SK-N-SH (cell line): ENCODE measurements at regions not wholly inside any gene's neighbourhood (a gene's known extent, or its start where the extent isn't known, plus 50 kb on each side); places are given as distances from the start of the nearest gene placed in this dataset.

Experiments used
- CTCF ChIA-PET: fragments of 300-600, 350-600 bp; formaldehyde crosslinking; extraction: SDS; loops from one replicate; lab custom pipeline; 2021; lab: Yijun Ruan, JAX
- POLR2A ChIA-PET: fragments of 350-600 bp; sonication (Branson Sonifier 250); formaldehyde crosslinking; extraction: SDS; loops from one replicate; lab custom pipeline; 2020; ENCODE audit warnings: antibody characterized with exemption, inconsistent platforms; lab: Yijun Ruan, JAX
- DNase-seq: peaks from one replicate; pipeline ENCODE4 v3.0.0; 2012
- H2AFZ ChIP-seq: fragments of 200-600 bp; sonication (generic); 2 replicates; pipeline ENCODE4 v1.8.1; 2016; ENCODE audit warnings: antibody characterized with exemption, mild to moderate bottlenecking, low read depth
- H3F3A ChIP-seq: fragments of 200-600 bp; sonication (generic); replicated peaks from 2 replicates; pipeline ENCODE3; 2016; ENCODE audit warnings: antibody characterized with exemption, mild to moderate bottlenecking; ENCODE audit not compliant: insufficient read depth
- H3K27ac ChIP-seq, 2 experiments: fragments of 200-500 bp in 1 of 2; fragments of 200-600 bp in 1 of 2; sonication (Bioruptor generic) in 1 of 2; sonication (generic), shearing (Covaris generic) in 1 of 2; 2 replicates each; pipeline versions ENCODE4 v1.5.1 to v1.6.1; 2014 to 2016; ENCODE audit warnings: low read depth in 2 of 2, inconsistent platforms in 1 of 2, low read length in 1 of 2, mild to moderate bottlenecking in 1 of 2, mixed read lengths in 1 of 2
- H3K27me3 ChIP-seq: fragments of 200-600 bp; sonication (generic), shearing (Covaris generic); 2 replicates; pipeline ENCODE4 v1.6.1; 2016; ENCODE audit warnings: mixed run types; ENCODE audit not compliant: insufficient read depth
- H3K36me3 ChIP-seq, 2 experiments: fragments of 200-500 bp in 1 of 2; fragments of 200-600 bp in 1 of 2; sonication (Bioruptor generic) in 1 of 2; sonication (generic) in 1 of 2; replicated peaks in 1 of 2; 2 replicates each; pipeline versions ENCODE3 to v1.5.1; 2014 to 2016; ENCODE audit warnings: low read length in 1 of 2, mild to moderate bottlenecking in 1 of 2; ENCODE audit not compliant: insufficient read depth in 2 of 2, control insufficient read depth in 1 of 2
- H3K4me1 ChIP-seq, 2 experiments: fragments of 200-500 bp in 1 of 2; fragments of 200-600 bp in 1 of 2; sonication (Bioruptor generic) in 1 of 2; sonication (generic), shearing (Covaris generic) in 1 of 2; 2 replicates each; pipeline versions ENCODE4 v1.5.1 to v1.6.1; 2014 to 2016; ENCODE audit warnings: low read depth in 1 of 2, low read length in 1 of 2, mixed run types in 1 of 2; ENCODE audit not compliant: insufficient read depth in 2 of 2, control insufficient read depth in 1 of 2
- H3K4me2 ChIP-seq: fragments of 200-600 bp; sonication (generic), shearing (Covaris generic); 2 replicates; pipeline ENCODE4 v1.6.1; 2017; ENCODE audit warnings: mixed run types
- H3K4me3 ChIP-seq, 2 experiments: fragments of 200-500 bp in 1 of 2; fragments of 200-600 bp in 1 of 2; sonication (Bioruptor generic) in 1 of 2; sonication (generic), shearing (Covaris generic) in 1 of 2; 2 replicates each; pipeline versions ENCODE4 v1.5.1 to v1.8.1; 2014 to 2016; ENCODE audit warnings: low read depth in 2 of 2, inconsistent platforms in 1 of 2, low read length in 1 of 2, mild to moderate bottlenecking in 1 of 2, mixed read lengths in 1 of 2, moderate library complexity in 1 of 2
- H3K79me2 ChIP-seq: fragments of 200-600 bp; sonication (generic); 2 replicates; pipeline ENCODE4 v1.8.1; 2017; ENCODE audit warnings: mild to moderate bottlenecking; ENCODE audit not compliant: insufficient read depth
- H3K9ac ChIP-seq: fragments of 200-600 bp; sonication (generic); 2 replicates; pipeline ENCODE4 v1.6.1; 2017; ENCODE audit warnings: mixed run types
- H3K9me2 ChIP-seq: fragments of 200-600 bp; sonication (generic); 2 replicates; pipeline ENCODE4 v1.6.1; 2017; ENCODE audit warnings: mixed run types
- H3K9me3 ChIP-seq: fragments of 200-600 bp; sonication (generic); 2 replicates; pipeline ENCODE4 v1.6.1; 2017; ENCODE audit warnings: mixed run types, mild to moderate bottlenecking, moderate library complexity
- H4K20me1 ChIP-seq: fragments of 200-600 bp; sonication (generic); 2 replicates; pipeline ENCODE4 v1.6.1; 2017; ENCODE audit warnings: mild to moderate bottlenecking, mixed run types; ENCODE audit not compliant: insufficient read depth
- CHD2 ChIP-seq: fragments of 150-350 bp; IDR thresholded peaks from 2 replicates; pipeline ENCODE4 v1.6.1; 2018; ENCODE audit warnings: low read length; ENCODE audit not compliant: partially characterized antibody
- FOSL2 ChIP-seq: IDR thresholded peaks from 2 replicates; pipeline ENCODE4 v1.4.0; 2012; ENCODE audit warnings: low read depth, mild to moderate bottlenecking, moderate library complexity, borderline replicate concordance
- FOXM1 ChIP-seq: IDR thresholded peaks from 2 replicates; pipeline ENCODE4 v1.4.0; 2012; ENCODE audit warnings: low read depth, mild to moderate bottlenecking
- GABPA ChIP-seq: IDR thresholded peaks from 2 replicates; pipeline ENCODE4 v1.4.0; 2012; ENCODE audit warnings: low read depth, mild to moderate bottlenecking
- GATA2 ChIP-seq: sonication (generic); formaldehyde crosslinking; IDR thresholded peaks from 2 replicates; pipeline ENCODE4 v1.5.0; 2020; ENCODE audit warnings: mild to moderate bottlenecking, missing genetic modification reagents
- MEF2A ChIP-seq: IDR thresholded peaks from 2 replicates; pipeline ENCODE4 v1.4.0; 2012; ENCODE audit warnings: low read depth, borderline replicate concordance
- POLR2AphosphoS5 ChIP-seq: IDR thresholded peaks from 2 replicates; pipeline ENCODE4 v1.6.1; 2012; ENCODE audit warnings: low read depth, low read length
- RFX5 ChIP-seq: IDR thresholded peaks from 2 replicates; pipeline ENCODE4 v1.6.1; 2012; ENCODE audit warnings: mild to moderate bottlenecking, improper control_type of control experiment, low read length
- SIN3A ChIP-seq: IDR thresholded peaks from 2 replicates; pipeline ENCODE4 v1.6.1; 2012; ENCODE audit warnings: low read depth, mild to moderate bottlenecking, low read length, moderate library complexity, borderline replicate concordance
- TAF1 ChIP-seq: IDR thresholded peaks from 2 replicates; pipeline ENCODE4 v1.6.1; 2012; ENCODE audit warnings: low read depth, mild to moderate bottlenecking, low read length, moderate library complexity, borderline replicate concordance
- WGBS: methylation state at CpG from one replicate; pipeline ENCODE4 v1.1.6; 2017; ENCODE audit warnings: low lambda C conversion rate; 5-methylcytosine and 5-hydroxymethylcytosine counted together
- TF ChIP-seq, protein P1 (sequence below): fragments of 150-350 bp; IDR thresholded peaks from 2 replicates; pipeline ENCODE4 v1.6.1; 2016; ENCODE audit warnings: mild to moderate bottlenecking, low read depth, low read length
- TF ChIP-seq, protein P2 (sequence below): IDR thresholded peaks from 2 replicates; pipeline ENCODE4 v1.6.1; 2012; ENCODE audit warnings: mild to moderate bottlenecking, low read depth, low read length, moderate library complexity
- TF ChIP-seq, protein P3 (sequence below): fragments of 150-350 bp; IDR thresholded peaks from 2 replicates; pipeline ENCODE4 v1.6.1; 2017; ENCODE audit warnings: antibody characterized with exemption, low read length, low read depth, borderline replicate concordance
- TF ChIP-seq, protein P4 (sequence below): IDR thresholded peaks from 2 replicates; pipeline ENCODE4 v1.4.0; 2012; ENCODE audit warnings: low read depth
- TF ChIP-seq, protein P5 (sequence below): IDR thresholded peaks from 2 replicates; pipeline ENCODE4 v1.4.0; 2012; ENCODE audit warnings: low read depth, borderline replicate concordance

DNA sequence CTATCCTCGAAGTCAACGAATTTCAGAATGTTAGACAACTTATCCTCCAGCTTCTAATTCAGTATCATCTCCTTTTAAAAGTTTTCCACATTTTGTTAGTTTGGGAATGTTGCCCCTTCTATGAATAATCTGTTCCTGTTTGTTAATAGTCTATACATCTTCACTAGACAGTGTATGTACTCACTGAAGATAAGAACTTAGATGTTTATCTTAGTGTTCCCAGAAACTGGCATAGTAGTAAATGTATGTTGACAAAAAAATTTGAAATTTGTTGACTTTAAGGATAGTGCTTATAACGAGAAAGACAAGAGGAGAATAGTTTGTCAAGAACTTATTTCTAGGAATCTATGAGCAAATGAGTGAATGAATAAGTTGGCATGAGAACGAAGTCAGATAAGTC lies 162.0 kb upstream of the GULP1 start:
- no peak for DNase-seq
- Histone ChIP-seq H3K9ac (no peak overlapping the region), H3K27ac (no peak overlapping the region), H3K9me2 (no peaks in the 10 kb centered on the region), H3K79me2 (no peaks in the 10 kb centered on the region), H3K36me3 (no peaks in the 10 kb centered on the region), H3K4me2 (no peak overlapping the region), H4K20me1 (no peaks in the 10 kb centered on the region), H3F3A (no peaks in the 10 kb centered on the region), H2AFZ (no peak overlapping the region), H3K4me1 (no peaks in the 10 kb centered on the region; a peak in 2 of 4 replicates), H3K9me3 (no peaks in the 10 kb centered on the region), H3K4me3 (no peak overlapping the region), H3K27me3 (no peaks in the 10 kb centered on the region)
- TF ChIP-seq, protein P1, sequence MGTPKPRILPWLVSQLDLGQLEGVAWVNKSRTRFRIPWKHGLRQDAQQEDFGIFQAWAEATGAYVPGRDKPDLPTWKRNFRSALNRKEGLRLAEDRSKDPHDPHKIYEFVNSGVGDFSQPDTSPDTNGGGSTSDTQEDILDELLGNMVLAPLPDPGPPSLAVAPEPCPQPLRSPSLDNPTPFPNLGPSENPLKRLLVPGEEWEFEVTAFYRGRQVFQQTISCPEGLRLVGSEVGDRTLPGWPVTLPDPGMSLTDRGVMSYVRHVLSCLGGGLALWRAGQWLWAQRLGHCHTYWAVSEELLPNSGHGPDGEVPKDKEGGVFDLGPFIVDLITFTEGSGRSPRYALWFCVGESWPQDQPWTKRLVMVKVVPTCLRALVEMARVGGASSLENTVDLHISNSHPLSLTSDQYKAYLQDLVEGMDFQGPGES, result no peak
- no peak for TF ChIP-seq FOXM1
- no peak for TF ChIP-seq POLR2AphosphoS5
- TF ChIP-seq, protein P2, sequence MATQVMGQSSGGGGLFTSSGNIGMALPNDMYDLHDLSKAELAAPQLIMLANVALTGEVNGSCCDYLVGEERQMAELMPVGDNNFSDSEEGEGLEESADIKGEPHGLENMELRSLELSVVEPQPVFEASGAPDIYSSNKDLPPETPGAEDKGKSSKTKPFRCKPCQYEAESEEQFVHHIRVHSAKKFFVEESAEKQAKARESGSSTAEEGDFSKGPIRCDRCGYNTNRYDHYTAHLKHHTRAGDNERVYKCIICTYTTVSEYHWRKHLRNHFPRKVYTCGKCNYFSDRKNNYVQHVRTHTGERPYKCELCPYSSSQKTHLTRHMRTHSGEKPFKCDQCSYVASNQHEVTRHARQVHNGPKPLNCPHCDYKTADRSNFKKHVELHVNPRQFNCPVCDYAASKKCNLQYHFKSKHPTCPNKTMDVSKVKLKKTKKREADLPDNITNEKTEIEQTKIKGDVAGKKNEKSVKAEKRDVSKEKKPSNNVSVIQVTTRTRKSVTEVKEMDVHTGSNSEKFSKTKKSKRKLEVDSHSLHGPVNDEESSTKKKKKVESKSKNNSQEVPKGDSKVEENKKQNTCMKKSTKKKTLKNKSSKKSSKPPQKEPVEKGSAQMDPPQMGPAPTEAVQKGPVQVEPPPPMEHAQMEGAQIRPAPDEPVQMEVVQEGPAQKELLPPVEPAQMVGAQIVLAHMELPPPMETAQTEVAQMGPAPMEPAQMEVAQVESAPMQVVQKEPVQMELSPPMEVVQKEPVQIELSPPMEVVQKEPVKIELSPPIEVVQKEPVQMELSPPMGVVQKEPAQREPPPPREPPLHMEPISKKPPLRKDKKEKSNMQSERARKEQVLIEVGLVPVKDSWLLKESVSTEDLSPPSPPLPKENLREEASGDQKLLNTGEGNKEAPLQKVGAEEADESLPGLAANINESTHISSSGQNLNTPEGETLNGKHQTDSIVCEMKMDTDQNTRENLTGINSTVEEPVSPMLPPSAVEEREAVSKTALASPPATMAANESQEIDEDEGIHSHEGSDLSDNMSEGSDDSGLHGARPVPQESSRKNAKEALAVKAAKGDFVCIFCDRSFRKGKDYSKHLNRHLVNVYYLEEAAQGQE, result no peak
- TF ChIP-seq SIN3A, result no peak
- TF ChIP-seq TAF1, result no peak
- TF ChIP-seq, protein P3, sequence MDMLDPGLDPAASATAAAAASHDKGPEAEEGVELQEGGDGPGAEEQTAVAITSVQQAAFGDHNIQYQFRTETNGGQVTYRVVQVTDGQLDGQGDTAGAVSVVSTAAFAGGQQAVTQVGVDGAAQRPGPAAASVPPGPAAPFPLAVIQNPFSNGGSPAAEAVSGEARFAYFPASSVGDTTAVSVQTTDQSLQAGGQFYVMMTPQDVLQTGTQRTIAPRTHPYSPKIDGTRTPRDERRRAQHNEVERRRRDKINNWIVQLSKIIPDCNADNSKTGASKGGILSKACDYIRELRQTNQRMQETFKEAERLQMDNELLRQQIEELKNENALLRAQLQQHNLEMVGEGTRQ, result no peak
- TF ChIP-seq MEF2A, result no peak
- no peak for TF ChIP-seq RFX5
- TF ChIP-seq, protein P4, sequence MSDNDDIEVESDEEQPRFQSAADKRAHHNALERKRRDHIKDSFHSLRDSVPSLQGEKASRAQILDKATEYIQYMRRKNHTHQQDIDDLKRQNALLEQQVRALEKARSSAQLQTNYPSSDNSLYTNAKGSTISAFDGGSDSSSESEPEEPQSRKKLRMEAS, result no peak
- no peak for TF ChIP-seq GABPA
- ChIA-PET POLR2A (interaction anchor here (0.6 kb wide), 1 partner anchor 181 kb away, joined by 4 read pairs; no protein-coding TSS in a partner anchor), CTCF (no interaction called here)
- WGBS, result 76% methylated on average over 4 of the region's 4 CpGs

DNA sequence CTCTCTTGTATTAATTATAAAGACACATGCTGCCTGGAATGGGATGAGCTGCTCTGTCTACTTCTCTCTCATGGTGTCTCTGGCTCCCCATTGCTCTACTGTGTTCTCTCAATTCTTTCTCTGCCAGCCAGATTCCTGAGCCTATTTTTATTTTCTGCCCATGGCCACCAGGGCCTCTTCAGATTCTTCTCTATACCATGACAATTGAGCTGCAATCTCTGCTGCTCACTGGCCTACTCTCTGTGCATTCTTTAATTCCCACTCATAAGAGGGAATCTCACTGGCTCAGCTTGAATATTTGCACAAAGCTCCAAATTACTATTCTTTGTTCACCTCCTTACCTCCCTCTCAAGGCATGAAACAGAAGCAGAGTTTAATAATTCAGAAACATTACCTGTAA lies 161.4 kb upstream of the GULP1 start:
- H3K9me3 ChIP-seq, result no peaks in the 10 kb centered on the region
- no peaks in the 10 kb centered on the region for H3F3A ChIP-seq
- no peak for DNase-seq
- H3K4me1 ChIP-seq, result no peaks in the 10 kb centered on the region; a peak in 2 of 4 replicates
- ChIA-PET POLR2A (no interaction called here), CTCF (interaction anchor here (0.8 to 1.4 kb wide), 6 partner anchors 9 to 144 kb away, joined by 3 to 4 read pairs (median 3); no protein-coding TSS in a partner anchor)
- H3K4me3 ChIP-seq, result no peak overlapping the region
- no peak overlapping the region for H3K9ac ChIP-seq
- no peaks in the 10 kb centered on the region for H3K79me2 ChIP-seq
- no peaks in the 10 kb centered on the region for H3K36me3 ChIP-seq
- no peak overlapping the region for H3K4me2 ChIP-seq
- no peaks in the 10 kb centered on the region for H4K20me1 ChIP-seq
- no peaks in the 10 kb centered on the region for H3K9me2 ChIP-seq
- H3K27me3 ChIP-seq, result no peaks in the 10 kb centered on the region
- no peak overlapping the region for H2AFZ ChIP-seq
- no peak overlapping the region for H3K27ac ChIP-seq
- TF ChIP-seq FOSL2, result no peak
- no peak for TF ChIP-seq CHD2
- TF ChIP-seq, protein P2, result no peak
- TF ChIP-seq, protein P4, result no peak
- no peak for TF ChIP-seq GATA2
- TF ChIP-seq, protein P5, sequence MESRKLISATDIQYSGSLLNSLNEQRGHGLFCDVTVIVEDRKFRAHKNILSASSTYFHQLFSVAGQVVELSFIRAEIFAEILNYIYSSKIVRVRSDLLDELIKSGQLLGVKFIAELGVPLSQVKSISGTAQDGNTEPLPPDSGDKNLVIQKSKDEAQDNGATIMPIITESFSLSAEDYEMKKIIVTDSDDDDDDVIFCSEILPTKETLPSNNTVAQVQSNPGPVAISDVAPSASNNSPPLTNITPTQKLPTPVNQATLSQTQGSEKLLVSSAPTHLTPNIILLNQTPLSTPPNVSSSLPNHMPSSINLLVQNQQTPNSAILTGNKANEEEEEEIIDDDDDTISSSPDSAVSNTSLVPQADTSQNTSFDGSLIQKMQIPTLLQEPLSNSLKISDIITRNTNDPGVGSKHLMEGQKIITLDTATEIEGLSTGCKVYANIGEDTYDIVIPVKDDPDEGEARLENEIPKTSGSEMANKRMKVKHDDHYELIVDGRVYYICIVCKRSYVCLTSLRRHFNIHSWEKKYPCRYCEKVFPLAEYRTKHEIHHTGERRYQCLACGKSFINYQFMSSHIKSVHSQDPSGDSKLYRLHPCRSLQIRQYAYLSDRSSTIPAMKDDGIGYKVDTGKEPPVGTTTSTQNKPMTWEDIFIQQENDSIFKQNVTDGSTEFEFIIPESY, result no peak
